T47D (cell line): ENCODE measurements at regions not wholly inside any gene's neighbourhood (a gene's known extent, or its start where the extent isn't known, plus 50 kb on each side); places are given as distances from the start of the nearest gene placed in this dataset.
A peak's percentile ranks its signal among the peaks of the same experiment; 100 is the strongest.
"Not testable (repeated sequence)": the region's sequence is repeated elsewhere in the genome, so short reads cannot be mapped to it uniquely, and the experiment has no call there.

Source experiments
- DNase-seq, 2 experiments: peaks; one replicate each; pipeline versions ENCODE4 v3.0.0 to v3.0.0-alpha.2; 2011 to 2012; ENCODE audit warnings: low read depth in 1 of 2, low spot score in 1 of 2
- JUND ChIP-seq: IDR thresholded peaks from 2 replicates; pipeline ENCODE4 v1.6.1; 2012; ENCODE audit warnings: low read depth
- in situ Hi-C: cut with HindIII; loops from 2 replicates; pipeline ENCODE4 v1.10.0; 2016; ENCODE audit warnings: low sequenced_read_pairs, low pct_unique_long_range_greater_than_20kb

- DNase-seq: no peak
- in situ Hi-C loops: no loop called here
- no peak for TF ChIP-seq JUND
Measured at GRCh38 chr3:35849496-35849895, 210.2 kb downstream of the ARPP21 start.

GRCh38 chr3:35849963-35850362 is 210.6 kb downstream of the ARPP21 start:
- no peak for TF ChIP-seq JUND
- DNase-seq: no peak
- in situ Hi-C loops: no loop called here

- in situ Hi-C loops: no loop called here
- DNase-seq: no peak
- no peak for TF ChIP-seq JUND
Measured at GRCh38 chr3:35857004-35857403, 217.7 kb downstream of the ARPP21 start.

GRCh38 chr3:35862057-35862456 is 222.7 kb downstream of the ARPP21 start:
- DNase-seq: no peak
- TF ChIP-seq JUND: no peak
- in situ Hi-C loops: no loop called here

- in situ Hi-C loops: no loop called here
- no peak for TF ChIP-seq JUND
- DNase-seq: peak in 1 of 2 experiments; percentile 34
Measured at GRCh38 chr3:35864871-35865270, 225.5 kb downstream of the ARPP21 start.

- TF ChIP-seq JUND: no peak
- no peak for DNase-seq
- in situ Hi-C loops: no loop called here
Measured at GRCh38 chr3:35867791-35868190, 228.5 kb downstream of the ARPP21 start.

GRCh38 chr3:35871009-35871408 is 231.7 kb downstream of the ARPP21 start:
- DNase-seq: no peak
- in situ Hi-C loops: no loop called here
- TF ChIP-seq JUND: no peak

GRCh38 chr3:35883929-35884328 is 244.6 kb downstream of the ARPP21 start:
- in situ Hi-C loops: no loop called here
- TF ChIP-seq JUND: no peak
- DNase-seq: no peak

GRCh38 chr3:35894735-35895134 is 255.4 kb downstream of the ARPP21 start:
- in situ Hi-C loops: no loop called here
- no peak for DNase-seq
- TF ChIP-seq JUND: no peak

- in situ Hi-C loops: no loop called here
- TF ChIP-seq JUND: no peak
- no peak for DNase-seq
Measured at GRCh38 chr3:35899245-35899644, 259.9 kb downstream of the ARPP21 start.

- no peak for TF ChIP-seq JUND
- in situ Hi-C loops: no loop called here
- DNase-seq: no peak
Measured at GRCh38 chr3:35900079-35900478, 260.8 kb downstream of the ARPP21 start.

GRCh38 chr3:35908366-35909232 is 269.3 kb downstream of the ARPP21 start:
- TF ChIP-seq JUND: no peak
- in situ Hi-C loops: no loop called here
- peak; percentile 43 to 85 for DNase-seq

GRCh38 chr3:35919160-35919559 is 279.8 kb downstream of the ARPP21 start:
- in situ Hi-C loops: no loop called here
- TF ChIP-seq JUND: no peak
- no peak for DNase-seq

- in situ Hi-C loops: no loop called here
- peak in 1 of 2 experiments; percentile 26 for DNase-seq
- no peak for TF ChIP-seq JUND
Measured at GRCh38 chr3:35921718-35922117, 282.4 kb downstream of the ARPP21 start.

GRCh38 chr3:35924070-35924469 is 284.7 kb downstream of the ARPP21 start:
- peak in 1 of 2 experiments; percentile 36 for DNase-seq
- in situ Hi-C loops: not testable (repeated sequence)
